ENCODE measurements at regions not wholly inside any gene's neighbourhood (a gene's known extent, or its start where the extent isn't known, plus 50 kb on each side); places are given as distances from the start of the nearest gene placed in this dataset.

DNA sequence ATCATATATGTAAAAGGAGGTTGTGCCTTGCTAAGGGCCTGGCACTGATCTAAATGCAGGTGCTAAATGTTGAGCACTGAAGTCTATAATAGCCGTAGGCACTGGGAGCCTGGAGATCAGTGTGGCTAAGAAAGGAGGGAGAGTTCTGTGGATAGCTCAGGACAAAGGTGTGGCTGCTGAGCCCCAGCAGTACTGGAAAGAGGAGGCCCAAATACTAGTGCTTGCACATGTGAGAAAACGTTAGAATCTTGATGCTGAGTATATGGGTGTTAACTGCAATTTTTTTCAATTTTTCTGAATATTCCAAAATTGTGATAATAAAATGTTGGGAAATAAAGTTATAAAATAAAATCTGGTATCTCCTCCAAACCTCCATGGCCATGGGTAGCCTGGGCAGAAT lies 62.5 kb upstream of the PTGFRN start:
- no peaks in the 10 kb centered on the region for H3K9me2 ChIP-seq (ENCODE audit: insufficient read depth)
- H3K9me3 ChIP-seq (ENCODE audit: control insufficient read depth in 1 of 2, insufficient read depth in 1 of 2, low read depth in 1 of 2, low read length in 2 of 2), result 0 out of 4 replicates have a peak, but pooled peaks cover 0 to 4% of the 10 kb centered on the region in 2 experiments
- intact Hi-C loops (cut with micrococcal nuclease), result no loop called here
- no peak for ATAC-seq
- no peak overlapping the region for H3K4me3 ChIP-seq (replicated peaks in 1 of 2; ENCODE audit: low read depth in 1 of 2, low read length in 2 of 2)
- H3K27me3 ChIP-seq (ENCODE audit: insufficient read depth, low read length), result no peaks in the 10 kb centered on the region
- RAD21 ChIA-PET (ENCODE audit: low non-redundant PET in 1 of 2, low total read pairs in 2 of 2, uncharacterized antibody in 2 of 2, unreplicated experiment in 2 of 2), result no interaction called here
- POLR2A ChIA-PET, result no interaction called here
- H2AFZ ChIP-seq (ENCODE audit: low read depth, low read length, poor library complexity, severe bottlenecking), result no peak overlapping the region
- CTCF ChIA-PET, result no interaction called here
- no peaks in the 10 kb centered on the region for H3K4me1 ChIP-seq (ENCODE audit: control insufficient read depth in 1 of 2, insufficient read depth in 2 of 2, low read length in 2 of 2)
- no peak overlapping the region for H3K4me2 ChIP-seq (ENCODE audit: low read length)
- H3K27ac ChIP-seq (ENCODE audit: low read depth, low read length), result no peak overlapping the region
- H3K9ac ChIP-seq (ENCODE audit: low read length), result no peak overlapping the region
- no peaks in the 10 kb centered on the region for H3K36me3 ChIP-seq (ENCODE audit: control insufficient read depth in 1 of 2, insufficient read depth in 2 of 2, low read length in 2 of 2)
- no TSS peak for BruUV-seq (replicated peaks)
- H3K79me2 ChIP-seq (ENCODE audit: insufficient read depth, low read length), result no peaks in the 10 kb centered on the region
- no peak for TF ChIP-seq RAD21 (IDR thresholded peaks at IDR 0.05; ENCODE audit: low read depth)
- TF ChIP-seq, protein P1, sequence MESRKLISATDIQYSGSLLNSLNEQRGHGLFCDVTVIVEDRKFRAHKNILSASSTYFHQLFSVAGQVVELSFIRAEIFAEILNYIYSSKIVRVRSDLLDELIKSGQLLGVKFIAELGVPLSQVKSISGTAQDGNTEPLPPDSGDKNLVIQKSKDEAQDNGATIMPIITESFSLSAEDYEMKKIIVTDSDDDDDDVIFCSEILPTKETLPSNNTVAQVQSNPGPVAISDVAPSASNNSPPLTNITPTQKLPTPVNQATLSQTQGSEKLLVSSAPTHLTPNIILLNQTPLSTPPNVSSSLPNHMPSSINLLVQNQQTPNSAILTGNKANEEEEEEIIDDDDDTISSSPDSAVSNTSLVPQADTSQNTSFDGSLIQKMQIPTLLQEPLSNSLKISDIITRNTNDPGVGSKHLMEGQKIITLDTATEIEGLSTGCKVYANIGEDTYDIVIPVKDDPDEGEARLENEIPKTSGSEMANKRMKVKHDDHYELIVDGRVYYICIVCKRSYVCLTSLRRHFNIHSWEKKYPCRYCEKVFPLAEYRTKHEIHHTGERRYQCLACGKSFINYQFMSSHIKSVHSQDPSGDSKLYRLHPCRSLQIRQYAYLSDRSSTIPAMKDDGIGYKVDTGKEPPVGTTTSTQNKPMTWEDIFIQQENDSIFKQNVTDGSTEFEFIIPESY (IDR thresholded peaks at IDR 0.05; ENCODE audit: extremely low read depth, insufficient replicate concordance, low read length), result no peak
- no peak for TF ChIP-seq POLR2AphosphoS5 (IDR thresholded peaks at IDR 0.05; ENCODE audit: low read depth, low read length)
- TF ChIP-seq, protein P2, sequence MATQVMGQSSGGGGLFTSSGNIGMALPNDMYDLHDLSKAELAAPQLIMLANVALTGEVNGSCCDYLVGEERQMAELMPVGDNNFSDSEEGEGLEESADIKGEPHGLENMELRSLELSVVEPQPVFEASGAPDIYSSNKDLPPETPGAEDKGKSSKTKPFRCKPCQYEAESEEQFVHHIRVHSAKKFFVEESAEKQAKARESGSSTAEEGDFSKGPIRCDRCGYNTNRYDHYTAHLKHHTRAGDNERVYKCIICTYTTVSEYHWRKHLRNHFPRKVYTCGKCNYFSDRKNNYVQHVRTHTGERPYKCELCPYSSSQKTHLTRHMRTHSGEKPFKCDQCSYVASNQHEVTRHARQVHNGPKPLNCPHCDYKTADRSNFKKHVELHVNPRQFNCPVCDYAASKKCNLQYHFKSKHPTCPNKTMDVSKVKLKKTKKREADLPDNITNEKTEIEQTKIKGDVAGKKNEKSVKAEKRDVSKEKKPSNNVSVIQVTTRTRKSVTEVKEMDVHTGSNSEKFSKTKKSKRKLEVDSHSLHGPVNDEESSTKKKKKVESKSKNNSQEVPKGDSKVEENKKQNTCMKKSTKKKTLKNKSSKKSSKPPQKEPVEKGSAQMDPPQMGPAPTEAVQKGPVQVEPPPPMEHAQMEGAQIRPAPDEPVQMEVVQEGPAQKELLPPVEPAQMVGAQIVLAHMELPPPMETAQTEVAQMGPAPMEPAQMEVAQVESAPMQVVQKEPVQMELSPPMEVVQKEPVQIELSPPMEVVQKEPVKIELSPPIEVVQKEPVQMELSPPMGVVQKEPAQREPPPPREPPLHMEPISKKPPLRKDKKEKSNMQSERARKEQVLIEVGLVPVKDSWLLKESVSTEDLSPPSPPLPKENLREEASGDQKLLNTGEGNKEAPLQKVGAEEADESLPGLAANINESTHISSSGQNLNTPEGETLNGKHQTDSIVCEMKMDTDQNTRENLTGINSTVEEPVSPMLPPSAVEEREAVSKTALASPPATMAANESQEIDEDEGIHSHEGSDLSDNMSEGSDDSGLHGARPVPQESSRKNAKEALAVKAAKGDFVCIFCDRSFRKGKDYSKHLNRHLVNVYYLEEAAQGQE (IDR thresholded peaks at IDR 0.05; ENCODE audit: low read depth), result no peak
- no peak for TF ChIP-seq CEBPB (IDR thresholded peaks at IDR 0.05; ENCODE audit: low read depth)
- no peak for TF ChIP-seq EZH2 (IDR thresholded peaks at IDR 0.05)
- TF ChIP-seq, protein P3, sequence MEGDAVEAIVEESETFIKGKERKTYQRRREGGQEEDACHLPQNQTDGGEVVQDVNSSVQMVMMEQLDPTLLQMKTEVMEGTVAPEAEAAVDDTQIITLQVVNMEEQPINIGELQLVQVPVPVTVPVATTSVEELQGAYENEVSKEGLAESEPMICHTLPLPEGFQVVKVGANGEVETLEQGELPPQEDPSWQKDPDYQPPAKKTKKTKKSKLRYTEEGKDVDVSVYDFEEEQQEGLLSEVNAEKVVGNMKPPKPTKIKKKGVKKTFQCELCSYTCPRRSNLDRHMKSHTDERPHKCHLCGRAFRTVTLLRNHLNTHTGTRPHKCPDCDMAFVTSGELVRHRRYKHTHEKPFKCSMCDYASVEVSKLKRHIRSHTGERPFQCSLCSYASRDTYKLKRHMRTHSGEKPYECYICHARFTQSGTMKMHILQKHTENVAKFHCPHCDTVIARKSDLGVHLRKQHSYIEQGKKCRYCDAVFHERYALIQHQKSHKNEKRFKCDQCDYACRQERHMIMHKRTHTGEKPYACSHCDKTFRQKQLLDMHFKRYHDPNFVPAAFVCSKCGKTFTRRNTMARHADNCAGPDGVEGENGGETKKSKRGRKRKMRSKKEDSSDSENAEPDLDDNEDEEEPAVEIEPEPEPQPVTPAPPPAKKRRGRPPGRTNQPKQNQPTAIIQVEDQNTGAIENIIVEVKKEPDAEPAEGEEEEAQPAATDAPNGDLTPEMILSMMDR (IDR thresholded peaks at IDR 0.05 in 2 of 3, conservative IDR thresholded peaks at IDR 0.05 in 1 of 3; ENCODE audit: borderline replicate concordance in 1 of 3, insufficient read depth in 1 of 3, low read depth in 2 of 3, low read length in 2 of 3), result no peak
- no peak for TF ChIP-seq POLR2A (IDR thresholded peaks at IDR 0.05; ENCODE audit: borderline replicate concordance, extremely low read depth, insufficient read depth, insufficient read length)
- TF ChIP-seq EGR1 (IDR thresholded peaks at IDR 0.05; ENCODE audit: low read depth), result no peak
- no peak for TF ChIP-seq FOSL1 (IDR thresholded peaks at IDR 0.05; ENCODE audit: low read depth)
- no peak for TF ChIP-seq EZH2phosphoT487 (IDR thresholded peaks at IDR 0.05; ENCODE audit: borderline replicate concordance)
- no peak for TF ChIP-seq CBX3 (IDR thresholded peaks at IDR 0.05; ENCODE audit: low read depth)
- no peak for TF ChIP-seq JUND (IDR thresholded peaks at IDR 0.05)
- no peak for TF ChIP-seq ZFX (IDR thresholded peaks at IDR 0.05)
- no peak for TF ChIP-seq ZNF274 (IDR thresholded peaks at IDR 0.05; ENCODE audit: low read depth, low read length)
- TF ChIP-seq, protein P4, sequence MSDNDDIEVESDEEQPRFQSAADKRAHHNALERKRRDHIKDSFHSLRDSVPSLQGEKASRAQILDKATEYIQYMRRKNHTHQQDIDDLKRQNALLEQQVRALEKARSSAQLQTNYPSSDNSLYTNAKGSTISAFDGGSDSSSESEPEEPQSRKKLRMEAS (IDR thresholded peaks at IDR 0.05), result no peak
- TF ChIP-seq ELF1 (IDR thresholded peaks at IDR 0.05; ENCODE audit: borderline replicate concordance, low read depth), result no peak
- no peak for DNase-seq (ENCODE audit: low read depth, low spot score)
- H4K20me1 ChIP-seq (ENCODE audit: insufficient read depth), result no peaks in the 10 kb centered on the region
